ENCODE measurements at regions not wholly inside any gene's neighbourhood (a gene's known extent, or its start where the extent isn't known, plus 50 kb on each side); places are given as distances from the start of the nearest gene placed in this dataset.

GRCh38 chr2:154623819-154624218, 74.7 kb upstream of the KCNJ3 start:
- DNase-seq (ENCODE audit: low read depth): peak; percentile 69
- H3K4me3 ChIP-seq (ENCODE audit: low read depth, low read length): no peak overlapping the region
- peak; percentile 65 for TF ChIP-seq CTCF (IDR thresholded peaks at IDR 0.05; ENCODE audit: insufficient read depth, low read depth, low read length, missing control alignments)

DNA sequence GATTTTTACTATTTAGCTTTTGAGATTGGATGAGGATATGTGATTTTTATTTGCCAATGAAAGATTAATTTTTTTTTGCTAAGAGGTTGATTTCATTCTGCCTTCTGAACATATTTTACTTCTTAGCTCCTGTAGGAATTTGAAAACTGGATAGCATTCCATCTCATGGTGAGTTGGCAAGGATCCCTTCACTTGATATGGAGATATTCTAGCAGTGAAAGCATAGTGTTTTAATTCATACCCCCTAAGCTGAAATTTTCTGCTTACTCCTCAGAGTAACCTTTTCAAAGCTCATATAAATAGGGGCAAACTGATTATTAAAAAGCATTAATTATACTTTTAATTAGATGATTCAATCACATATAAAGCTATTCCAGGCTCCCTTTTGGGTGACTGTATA, 61.0 kb upstream of the KCNJ3 start:
- no peak for DNase-seq (ENCODE audit: low read depth)
- TF ChIP-seq CTCF (IDR thresholded peaks at IDR 0.05; ENCODE audit: insufficient read depth, low read depth, low read length, missing control alignments): no peak
- no peak overlapping the region for H3K4me3 ChIP-seq (ENCODE audit: low read depth, low read length)

GRCh38 chr2:154638783-154639182, 59.7 kb upstream of the KCNJ3 start:
- DNase-seq (ENCODE audit: low read depth): no peak
- no peak for TF ChIP-seq CTCF (IDR thresholded peaks at IDR 0.05; ENCODE audit: insufficient read depth, low read depth, low read length, missing control alignments)
- no peak overlapping the region for H3K4me3 ChIP-seq (ENCODE audit: low read depth, low read length)

DNA sequence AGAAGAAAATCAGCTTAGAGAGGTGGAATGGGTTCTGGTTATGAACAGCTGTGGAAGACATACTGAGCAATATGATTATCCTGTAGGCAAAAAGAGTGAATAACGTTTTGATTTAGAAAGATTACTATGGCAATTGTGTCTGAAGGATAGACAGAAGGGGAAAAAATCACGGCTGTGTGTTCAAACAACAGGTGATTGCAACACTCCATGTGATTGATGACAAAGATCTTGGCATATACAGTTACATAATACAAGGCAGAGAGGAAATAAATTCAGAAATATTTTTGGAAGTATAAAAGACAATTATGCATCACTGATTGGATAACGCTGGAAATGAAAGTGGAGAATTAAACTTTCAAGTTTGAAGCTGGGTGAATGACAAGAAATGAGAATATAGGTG, 58.5 kb upstream of the KCNJ3 start:
- no peak overlapping the region for H3K4me3 ChIP-seq (ENCODE audit: low read depth, low read length)
- no peak for TF ChIP-seq CTCF (IDR thresholded peaks at IDR 0.05; ENCODE audit: insufficient read depth, low read depth, low read length, missing control alignments)
- DNase-seq (ENCODE audit: low read depth): no peak

Measured in GM12865 (cell line).